ENCODE measurements at regions not wholly inside any gene's neighbourhood (a gene's known extent, or its start where the extent isn't known, plus 50 kb on each side); places are given as distances from the start of the nearest gene placed in this dataset.

DNA sequence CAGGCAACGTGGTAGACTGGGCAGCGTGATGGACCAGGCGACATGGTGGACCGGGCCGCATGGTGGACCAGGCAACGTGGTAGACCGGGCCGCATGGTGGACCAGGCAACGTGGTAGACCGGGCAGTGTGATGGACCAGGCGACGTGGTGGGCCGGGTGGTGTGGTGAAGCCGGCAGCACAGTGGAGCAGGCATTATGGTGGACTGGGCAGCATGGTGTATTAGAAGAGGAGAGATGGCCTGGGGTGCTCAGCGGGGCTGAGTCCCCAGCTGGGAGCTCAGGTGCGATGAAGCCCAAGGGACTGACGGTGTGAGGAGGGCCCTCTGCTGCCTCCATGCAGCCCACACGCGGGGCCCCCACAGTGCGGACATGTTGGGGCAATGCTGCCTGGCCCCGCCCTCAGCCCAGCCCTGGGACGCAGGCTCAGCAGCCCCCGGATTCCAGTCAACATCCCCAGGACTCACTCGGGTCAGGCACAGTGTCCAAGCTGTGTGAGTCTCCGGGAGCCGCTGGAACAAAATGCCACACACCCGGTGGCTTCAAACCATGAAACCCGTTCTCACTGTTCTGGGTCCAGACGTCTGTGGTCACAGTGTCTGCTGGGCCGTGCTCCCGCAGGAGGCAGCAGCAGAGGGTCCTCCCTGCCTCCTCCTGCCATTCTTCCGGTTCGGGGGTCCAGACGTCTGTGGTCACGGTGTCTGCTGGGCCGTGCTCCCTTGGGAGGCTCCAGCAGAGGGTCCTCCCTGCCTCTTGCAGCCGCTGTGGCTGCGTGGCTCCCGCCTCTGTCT is 1084.9 kb downstream of the BRD1 start:
- no peak for DNase-seq

DNA sequence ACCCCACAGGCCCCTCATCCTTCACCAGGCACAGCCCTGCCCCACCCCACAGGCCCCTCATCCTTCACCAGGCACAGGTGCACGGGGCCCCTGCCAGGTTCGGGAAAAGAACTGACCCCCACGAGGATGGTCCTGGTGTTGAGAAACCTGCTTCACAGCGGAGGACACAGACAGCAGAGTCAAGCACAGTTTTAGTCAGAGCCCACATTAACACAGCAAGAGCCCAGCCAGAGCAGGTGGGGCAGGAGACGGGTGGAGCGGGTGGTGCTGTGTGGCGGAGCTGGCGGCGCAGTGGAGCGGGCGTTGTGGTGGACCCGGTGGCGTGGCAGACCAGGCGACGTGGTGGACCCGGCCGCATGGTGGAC is 1085.5 kb downstream of the BRD1 start:
- no peak for DNase-seq

DNA sequence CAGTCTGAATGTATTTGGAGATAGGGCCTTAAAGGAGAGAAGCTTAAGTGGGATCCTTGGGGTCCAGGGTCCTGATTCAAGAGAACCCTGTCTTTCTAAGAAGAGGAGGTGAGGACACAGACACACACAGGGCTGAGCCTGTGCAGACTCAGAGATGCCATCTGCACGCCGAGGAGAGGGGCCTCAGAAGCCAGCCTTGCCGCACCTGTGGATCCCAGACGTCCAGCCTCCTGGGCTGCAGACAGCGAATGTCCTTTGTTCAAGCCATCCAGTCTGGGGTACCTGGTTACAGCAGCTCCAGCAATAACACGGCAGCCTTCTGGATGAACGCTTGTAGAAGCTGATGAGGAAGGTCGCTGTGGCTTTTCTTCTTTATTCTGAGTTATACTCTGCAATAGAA is 1086.1 kb downstream of the BRD1 start:
- DNase-seq, result no peak

DNA sequence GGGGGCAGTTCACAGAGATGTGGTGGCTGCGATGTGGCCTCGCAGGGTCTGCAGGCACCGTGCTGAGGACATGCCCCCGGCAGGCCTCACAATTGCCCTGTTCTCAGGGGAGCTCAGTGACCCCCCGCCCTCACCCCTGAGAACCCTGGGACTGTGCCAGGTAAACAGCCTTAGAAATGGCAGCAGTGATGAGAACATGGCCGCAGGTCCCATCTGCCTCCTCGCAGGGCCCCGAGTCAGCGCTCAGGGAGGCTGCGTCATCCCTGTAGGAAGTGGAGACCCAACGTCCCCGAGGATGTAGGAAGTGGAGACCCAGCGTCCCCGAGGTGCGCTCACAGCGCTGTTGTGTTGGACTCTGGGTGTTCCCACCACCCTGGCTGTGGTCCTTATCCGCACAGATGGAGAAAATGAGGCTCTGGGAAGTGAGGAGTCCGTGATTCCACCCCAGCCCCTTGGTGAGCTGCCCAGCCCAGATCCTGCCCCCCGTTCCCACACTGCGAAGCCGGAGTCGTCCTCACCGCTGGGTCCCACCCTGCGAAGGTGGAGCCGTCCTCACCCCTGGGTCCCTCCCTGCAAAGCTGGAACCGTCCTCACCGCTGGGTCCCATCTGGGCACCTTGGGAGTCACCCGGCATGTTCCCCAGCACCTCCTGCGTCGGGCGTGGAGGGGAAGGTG is 1086.8 kb downstream of the BRD1 start:
- no peak for DNase-seq

DNA sequence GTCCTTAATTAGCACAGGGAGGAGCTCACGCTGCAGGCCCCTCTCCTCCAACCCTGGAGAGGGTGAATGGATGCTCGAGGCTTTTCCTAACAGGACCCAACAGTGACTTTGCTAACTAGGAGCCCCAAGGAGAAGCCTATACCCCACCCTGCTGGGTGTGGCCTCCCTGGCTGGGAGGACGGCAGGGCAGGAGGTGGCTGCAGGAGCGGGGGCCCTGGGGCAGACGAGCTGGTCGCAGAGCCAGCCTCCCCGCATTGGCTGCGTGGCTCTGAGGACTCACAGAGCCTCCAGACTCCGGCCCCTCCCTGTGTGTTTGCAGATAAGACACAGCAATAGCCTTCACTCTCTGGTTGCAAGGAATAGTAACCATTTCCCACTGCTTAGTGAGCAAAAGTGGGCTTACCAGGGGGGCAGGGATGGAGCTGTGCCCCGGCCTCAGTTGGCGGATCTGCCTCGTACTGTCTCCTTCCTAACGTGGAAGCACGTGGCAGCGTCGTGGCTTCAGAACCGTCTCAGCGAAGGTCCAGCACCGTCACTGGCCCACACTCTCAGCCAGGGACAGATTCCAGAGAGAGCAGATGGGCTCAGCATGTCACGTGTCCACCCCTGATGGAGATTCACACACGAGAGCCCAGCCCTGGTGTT is 1087.5 kb downstream of the BRD1 start:
- no peak for DNase-seq

DNA sequence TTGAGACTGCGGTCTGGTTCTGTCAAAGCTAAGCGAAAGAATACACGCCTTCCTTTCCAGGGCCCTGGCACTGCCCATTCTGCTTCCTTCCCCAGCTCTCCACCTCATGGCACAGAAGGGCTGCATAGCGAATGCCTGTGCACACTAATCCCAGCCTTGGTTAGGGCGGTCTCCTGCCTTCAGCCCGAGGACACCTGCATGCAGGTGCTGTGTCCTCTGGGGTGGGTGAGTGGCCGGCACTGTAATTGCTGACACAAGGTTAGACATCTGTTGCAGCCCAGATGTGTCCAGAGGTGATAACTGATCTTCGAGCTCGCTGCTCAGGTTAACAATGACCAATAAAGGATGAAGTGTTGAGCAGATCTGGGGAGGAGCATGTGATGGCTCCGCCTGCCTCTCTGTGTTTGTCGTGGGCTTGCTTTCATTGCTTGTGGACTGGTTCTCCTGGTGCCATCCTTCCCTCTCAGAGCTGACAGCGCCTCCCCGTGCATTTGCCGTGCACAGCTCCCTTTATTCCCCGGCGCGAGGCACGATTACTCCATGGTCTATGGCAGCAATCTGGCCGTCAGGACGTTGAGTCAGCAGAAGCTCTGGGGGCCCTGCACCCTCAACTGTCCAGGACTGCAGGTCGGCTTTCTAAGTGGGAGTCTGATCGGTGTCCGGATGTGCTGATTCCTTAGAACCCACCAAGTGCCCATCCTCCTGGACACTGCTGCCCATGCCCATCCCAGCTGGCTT is 1088.2 kb downstream of the BRD1 start:
- DNase-seq, result no peak

DNA sequence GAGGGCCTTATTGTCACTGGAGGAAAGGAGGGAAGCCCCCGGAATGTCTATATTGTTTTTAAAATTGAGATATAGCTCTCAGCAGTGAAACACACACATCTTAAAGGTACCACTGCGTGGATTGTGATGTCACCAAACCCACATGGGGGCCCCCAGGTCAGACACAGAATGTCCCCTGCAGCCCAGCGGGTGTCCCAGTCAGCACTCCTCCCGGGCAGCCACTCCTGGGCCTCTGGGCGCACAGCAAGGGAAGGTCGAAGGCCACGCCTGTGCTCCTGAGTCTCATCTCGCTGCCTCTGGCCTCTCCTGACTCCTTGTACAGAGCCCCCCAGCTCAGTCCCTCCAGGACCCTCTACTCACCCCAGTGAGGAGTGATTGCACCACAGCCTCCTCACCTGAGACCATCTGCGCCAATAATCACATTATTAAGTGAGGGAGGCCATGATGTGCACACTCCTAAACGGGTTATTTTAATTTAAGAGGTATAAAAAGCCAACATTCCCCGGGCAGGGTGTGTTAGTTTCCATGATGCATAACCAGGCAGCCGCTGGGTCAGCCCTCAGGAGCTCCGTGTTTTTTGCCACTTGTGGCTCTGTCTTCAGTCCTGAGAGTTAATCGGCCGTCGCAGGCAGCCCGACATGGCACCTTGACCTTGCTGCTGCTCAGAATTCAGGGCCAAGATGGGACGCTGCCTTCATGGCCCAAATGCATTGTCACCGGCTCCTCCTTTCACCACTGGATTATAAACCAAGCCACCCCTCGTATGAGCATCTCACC is 1089.3 kb downstream of the BRD1 start:
- no peak for DNase-seq

DNA sequence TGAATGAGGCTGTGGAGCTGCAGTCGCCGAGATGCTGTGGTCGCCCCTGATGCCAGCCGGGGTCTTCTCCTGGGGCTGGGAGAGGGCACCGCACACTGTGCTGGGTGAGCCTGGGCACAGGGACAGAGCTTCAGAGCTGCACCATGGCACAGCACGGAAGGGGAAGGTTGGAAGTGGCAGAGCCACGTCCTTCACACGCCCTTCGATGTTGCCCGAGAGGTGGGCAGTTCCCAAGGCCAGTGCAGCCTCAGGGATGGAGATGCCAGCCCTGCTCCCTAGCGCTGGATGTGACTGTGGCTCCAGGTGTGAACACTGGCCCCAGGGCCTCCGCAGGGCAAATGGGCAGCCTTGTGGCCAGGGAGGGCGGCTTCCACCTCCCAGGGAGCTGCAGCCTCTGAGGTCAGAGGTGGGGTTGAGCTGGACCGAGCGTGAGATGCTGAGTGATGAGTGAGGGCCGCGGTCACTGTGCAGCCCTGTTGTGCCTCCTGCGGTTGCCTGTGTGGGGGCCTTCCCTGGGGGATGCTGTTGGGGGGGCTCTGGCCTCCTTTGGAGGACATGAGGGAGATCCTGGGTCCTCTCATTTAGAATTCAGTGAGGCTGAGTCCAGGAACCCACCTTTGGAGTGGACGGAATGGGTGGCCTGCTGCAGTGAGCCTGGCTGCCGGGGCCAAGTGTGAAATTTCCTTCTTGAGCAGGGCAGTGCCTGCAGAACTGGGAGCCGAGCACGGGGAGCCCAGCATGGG is 1090.0 kb downstream of the BRD1 start:
- no peak for DNase-seq

DNA sequence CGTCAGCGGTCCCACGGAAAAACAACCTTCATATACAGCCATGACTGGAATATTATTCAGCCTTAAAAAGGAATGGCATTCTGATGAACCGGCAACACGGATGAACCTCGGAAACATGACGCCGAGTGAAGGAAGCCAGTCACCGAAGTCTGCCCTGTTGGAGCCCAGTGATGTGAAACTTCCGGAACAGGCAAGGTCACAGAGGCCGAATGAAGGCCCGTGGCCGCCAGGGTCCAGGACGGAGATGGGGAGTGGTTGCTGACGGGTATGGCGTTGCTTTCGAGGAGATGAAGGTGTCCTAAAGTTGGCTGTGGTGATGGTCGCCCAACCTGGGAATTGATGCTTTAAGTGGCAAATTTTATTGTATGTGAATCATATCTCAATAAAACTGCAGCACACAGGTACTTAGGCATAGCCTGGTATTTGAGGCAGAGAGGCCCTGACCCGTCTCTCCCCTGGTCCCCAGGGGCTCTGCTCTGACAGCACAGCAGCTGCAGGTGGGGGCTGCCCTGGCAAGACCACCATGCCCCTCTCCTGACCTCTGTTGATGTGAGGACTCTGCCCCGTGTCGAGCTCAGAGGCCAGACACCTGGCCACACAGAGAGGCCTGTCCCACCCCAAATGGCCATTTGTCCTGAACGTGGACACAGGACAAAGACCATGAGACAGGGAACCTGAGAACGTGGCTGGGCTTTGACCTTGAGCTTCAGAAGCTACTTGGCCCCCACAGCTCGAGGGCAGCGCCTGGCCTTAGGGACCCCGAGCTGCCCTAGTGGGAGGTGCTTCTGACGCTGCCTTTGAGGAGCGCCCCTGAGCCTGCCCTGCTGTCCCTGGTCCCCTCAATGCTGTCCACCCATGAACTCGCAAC is 1090.8 kb downstream of the BRD1 start:
- no peak for DNase-seq

DNA sequence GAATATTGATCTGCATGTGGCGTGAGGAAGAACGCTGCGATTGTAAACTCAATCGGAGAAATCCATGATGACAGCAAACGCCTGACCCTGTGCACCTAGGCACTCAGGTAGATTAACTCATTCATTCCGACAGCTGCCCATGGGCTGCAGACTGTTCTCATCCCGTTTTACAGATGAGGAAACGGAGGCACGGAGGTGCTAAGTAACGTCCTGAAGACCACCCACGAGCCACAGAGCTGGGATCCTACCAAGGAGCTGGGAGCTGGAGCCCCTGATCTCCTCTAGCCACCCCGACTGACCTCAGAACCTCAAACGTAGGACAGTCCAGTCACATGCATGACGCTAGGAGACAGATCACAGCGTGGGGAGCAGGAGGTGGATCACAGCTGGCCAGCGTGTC is 1092.7 kb downstream of the BRD1 start:
- DNase-seq, result no peak

DNA sequence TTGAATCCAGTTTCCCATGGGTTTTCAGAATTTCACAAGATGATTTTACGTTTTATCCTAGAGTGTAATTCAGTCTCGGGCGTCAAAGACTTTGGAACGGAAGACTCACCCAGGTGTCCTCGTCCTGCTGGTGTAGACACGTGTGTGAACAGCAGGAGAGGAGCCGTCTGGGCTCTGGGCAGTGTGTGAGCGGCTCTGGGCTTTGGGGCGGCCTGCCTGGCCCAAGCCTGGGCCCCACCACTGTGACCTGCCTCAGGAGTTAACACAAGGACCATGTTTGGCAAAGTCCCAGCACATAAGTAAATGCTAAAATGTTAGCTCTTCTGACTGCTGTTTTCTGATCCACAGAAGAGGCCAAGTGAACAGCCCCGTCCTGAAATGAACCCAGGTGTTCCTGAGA is 1093.3 kb downstream of the BRD1 start:
- DNase-seq, result no peak

DNA sequence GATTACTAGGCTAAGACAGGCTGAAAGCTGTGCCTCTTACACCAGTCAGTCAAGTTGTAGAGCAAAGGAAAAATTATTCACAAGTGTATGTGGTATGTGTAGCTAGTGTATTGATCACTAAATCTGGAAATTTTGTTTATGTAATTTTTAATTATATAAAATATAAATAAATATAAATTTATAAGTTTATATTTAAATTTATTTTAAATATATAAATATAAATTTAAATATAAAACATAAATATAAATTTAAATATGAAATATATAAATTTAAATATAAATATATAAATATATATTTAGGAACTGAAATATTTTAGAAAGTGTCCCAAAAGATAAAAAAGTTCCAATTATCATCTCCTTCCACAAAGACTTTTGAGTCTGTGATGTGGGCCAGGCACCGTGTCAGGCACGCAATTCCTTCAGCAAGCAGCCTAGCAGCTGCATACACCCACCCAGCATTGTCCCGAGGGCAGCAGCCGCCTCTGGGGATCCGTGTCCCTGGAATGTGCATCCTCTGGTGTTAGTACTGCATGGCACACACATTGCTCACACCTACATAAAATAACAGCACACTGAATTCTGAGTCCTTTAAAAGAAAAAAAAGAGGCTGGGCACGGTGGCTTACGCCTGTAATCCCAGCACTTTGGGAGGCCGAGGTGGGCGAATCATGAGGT is 1098.0 kb downstream of the BRD1 start:
- no peak for DNase-seq

DNA sequence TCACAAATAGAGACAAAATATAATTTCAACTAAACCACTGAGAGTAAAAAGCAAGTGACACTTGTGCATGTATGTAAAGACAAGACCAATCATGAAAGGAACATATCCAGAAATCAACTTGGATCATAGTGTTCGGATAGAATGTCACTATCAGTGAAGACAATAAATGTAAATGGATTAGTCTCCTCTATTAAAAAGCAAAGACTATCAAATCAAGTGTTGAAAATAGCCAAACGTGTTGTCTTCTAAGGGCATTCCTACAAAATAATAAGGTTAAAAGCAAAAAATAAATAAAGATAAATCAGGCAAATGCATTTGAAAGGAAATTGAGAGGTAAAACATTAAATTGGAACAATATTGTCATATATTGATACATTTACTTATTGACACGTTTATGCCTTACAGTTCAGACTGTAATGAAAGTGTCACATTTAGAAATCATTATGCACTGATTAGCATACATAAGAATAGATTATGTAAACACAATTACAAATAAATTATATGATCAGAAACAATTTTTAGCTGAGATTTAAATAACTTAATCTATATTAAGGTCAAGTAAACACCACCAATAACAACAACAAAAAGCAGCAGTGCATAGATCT is 1100.1 kb downstream of the BRD1 start:
- DNase-seq, result no peak

DNA sequence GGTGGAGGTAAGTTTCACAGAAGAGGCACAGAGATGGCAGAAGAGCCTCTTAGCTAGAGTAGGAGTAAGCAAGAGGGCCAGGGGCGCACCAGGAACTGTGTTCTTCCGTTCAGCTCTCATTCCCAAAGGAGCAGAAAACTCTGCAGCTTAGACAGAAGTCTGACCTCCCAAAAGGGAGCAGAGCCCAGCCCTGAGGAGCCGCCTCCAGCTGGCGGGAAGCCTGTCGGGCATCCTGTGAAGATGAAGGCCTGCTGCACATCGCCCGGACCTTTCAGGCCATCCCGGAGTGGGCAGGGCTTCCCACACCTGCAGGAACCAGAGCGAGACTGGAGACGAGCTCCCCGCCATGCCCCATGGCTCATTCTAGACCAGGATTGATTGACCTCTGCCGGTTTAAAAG is 1102.8 kb downstream of the BRD1 start:
- no peak for DNase-seq

DNA sequence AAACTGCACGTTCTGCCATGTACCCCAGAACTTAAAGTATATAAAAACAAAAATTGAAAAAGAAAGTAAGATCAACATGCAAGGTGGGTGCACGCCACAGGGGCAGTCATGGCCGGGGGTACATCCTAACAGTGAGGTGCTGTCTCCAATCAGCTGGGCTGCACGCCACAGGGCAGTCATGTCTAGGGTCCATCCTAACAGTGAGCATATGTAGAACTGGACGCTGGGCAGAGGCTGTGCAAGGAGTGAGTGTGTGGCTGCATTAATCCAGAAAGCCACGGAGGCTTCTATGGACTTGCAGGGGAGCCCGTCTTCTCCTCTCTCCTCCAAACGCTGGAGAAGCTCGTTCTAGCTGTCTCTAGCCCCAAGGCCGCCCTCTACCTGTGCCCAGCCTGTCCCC is 1105.0 kb downstream of the BRD1 start:
- DNase-seq, result no peak

DNA sequence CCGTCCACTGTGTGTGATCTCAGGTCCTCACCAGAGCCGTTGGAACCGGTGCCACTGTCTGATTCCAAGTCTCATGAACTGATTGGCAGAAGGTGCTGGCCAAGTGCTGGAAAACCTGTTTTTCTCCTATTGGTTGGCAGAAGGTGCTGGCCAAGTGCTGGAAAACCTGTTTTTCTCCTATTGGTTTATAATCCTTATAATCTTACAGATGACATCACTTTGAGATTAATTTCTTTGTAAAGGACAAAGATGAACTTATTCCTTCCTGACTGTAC is 1106.3 kb downstream of the BRD1 start:
- no peak for DNase-seq

DNA sequence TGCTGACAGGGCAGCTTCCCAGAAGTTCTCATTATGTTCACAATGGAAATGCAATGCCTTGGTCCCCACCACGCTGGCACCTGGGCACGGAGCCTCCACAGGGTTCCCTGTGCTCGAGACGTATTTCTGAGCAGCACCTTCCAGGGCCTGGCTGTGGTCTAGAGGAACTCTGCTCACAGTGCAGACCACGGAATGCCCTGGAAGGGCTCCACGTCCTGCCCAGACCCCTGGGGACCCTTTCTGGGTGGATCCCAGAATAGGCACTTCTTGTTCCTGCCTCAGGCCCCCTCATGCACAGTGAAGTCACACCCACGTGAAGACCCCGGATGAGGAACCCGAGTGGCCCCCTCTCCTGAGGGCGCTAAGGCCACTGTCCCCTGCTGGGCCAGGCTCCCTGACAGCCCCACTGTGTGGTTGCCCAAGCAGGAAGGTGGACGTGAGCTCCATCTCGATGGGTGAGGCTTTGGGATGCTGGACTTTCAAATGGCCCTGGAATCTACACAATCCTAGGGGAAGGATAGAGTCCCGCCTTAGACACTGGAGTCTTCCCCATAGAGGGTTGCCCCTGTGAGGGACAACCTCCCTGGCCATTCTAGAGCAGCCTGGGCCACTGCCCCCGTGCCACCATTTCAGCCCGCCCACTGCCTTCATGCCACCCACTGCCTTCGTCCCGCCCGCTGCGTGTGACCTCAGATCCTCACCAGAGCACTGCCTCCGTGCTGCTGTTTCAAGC is 1106.8 kb downstream of the BRD1 start:
- DNase-seq, result no peak

DNA sequence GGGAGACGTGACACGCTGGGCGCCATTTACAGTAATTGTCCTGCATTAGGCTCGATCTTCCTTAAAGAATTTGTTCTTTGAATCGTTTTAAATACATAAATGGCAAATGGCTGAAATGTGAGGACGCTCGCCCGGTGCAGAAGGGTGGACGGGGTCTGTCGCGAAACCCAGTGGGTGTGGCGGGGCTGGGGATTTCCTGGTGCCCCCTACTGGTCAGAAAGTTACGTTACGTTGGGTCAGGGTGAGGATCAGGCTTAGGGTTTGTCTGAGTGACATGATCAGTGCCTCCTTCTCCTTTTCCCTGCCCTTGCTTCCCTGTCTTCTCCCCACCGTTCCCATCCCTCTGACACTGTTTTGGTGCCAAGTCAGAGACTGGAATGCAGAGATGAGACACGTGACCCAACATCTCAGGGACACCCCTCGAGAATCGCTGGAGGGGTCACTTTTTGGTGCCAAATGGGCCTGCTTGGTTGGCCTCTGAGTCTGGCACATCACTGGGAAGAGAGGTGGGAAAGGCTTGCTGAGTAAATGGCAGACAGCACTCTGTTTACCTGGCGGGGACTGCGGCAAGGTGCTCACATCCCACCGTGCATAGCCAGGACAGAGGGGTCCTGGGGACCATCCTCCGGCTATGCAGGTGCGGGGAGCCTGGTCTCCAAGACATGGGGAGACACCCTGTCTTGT is 1107.6 kb downstream of the BRD1 start:
- no peak for DNase-seq
